ENCODE measurements at regions not wholly inside any gene's neighbourhood (a gene's known extent, or its start where the extent isn't known, plus 50 kb on each side); places are given as distances from the start of the nearest gene placed in this dataset.

DNA sequence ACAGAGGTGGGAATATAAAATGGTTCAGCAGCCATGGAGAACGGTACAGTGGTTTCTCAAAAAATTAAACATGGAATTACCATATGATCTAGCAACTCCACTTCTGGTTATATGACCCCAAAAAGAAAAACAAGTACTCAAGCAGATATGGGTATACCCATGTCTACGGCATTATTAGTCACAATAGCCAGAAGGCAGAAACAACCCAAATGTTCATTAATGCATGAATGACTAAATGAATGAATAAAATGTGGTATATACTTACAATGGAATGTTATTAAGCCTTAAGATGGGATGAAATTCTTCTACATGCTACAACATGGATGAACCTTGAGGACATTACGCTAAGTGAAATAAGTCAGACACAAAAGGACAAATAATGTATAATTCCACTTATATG, 141.3 kb upstream of the FOXN2 start:
- Histone ChIP-seq H3K4me1 (replicated peaks in 1 of 2; ENCODE audit: control insufficient read depth in 2 of 2, insufficient read depth in 2 of 2, low read length in 2 of 2) (peaks cover 0 to 6% of the 10 kb centered on the region in 2 experiments; a peak in 3 of 5 replicates), H4K20me1 (replicated peaks; ENCODE audit: control insufficient read depth, insufficient read depth, low read length) (no peaks in the 10 kb centered on the region), H3K9me3 (replicated peaks; ENCODE audit: control insufficient read depth, insufficient read depth, low read depth, low read length) (no peaks in the 10 kb centered on the region), H3K36me3 (ENCODE audit: control insufficient read depth, insufficient read depth, low read length) (no peaks in the 10 kb centered on the region), H3K79me2 (ENCODE audit: control insufficient read depth, insufficient read depth, low read length) (no peaks in the 10 kb centered on the region), H3K27ac (ENCODE audit: extremely low read depth, low read depth, low read length) (no peak overlapping the region), H3K27me3 (ENCODE audit: control insufficient read depth in 2 of 2, insufficient read depth in 2 of 2, low read length in 2 of 2) (no peaks in the 10 kb centered on the region), H2AFZ (ENCODE audit: low read depth, low read length) (no peak overlapping the region), H3K4me2 (ENCODE audit: insufficient read depth, low read length) (no peak overlapping the region), H3K9me1 (ENCODE audit: control insufficient read depth, insufficient read depth, low read length) (no peaks in the 10 kb centered on the region), H3K4me3 (no peak overlapping the region), H3K9ac (ENCODE audit: insufficient read depth in 1 of 2, low read depth in 2 of 2, low read length in 2 of 2) (no peak overlapping the region)
- in situ Hi-C loops (cut with MboI) (no loop called here), intact Hi-C loops (cut with micrococcal nuclease) (no loop called here)
- CTCF ChIA-PET (ENCODE audit: low intra/inter-chr PET ratio): no interaction called here
- FAIRE-seq (no peak), DNase-seq (ENCODE audit: extremely low read depth in 1 of 4, low spot score in 3 of 4) (no peak), ATAC-seq (no peak)
- BruUV-seq (replicated peaks): no TSS peak
- TF ChIP-seq RBM34 (IDR thresholded peaks at IDR 0.05; ENCODE audit: borderline replicate concordance, insufficient read depth, low read length) (no peak), SMARCC2 (IDR thresholded peaks at IDR 0.05; ENCODE audit: low read depth) (no peak), BDP1 (IDR thresholded peaks at IDR 0.05; ENCODE audit: insufficient read depth, insufficient read length) (no peak), TAF1 (IDR thresholded peaks at IDR 0.05; ENCODE audit: control insufficient read depth, extremely low read depth, insufficient read depth, low read length, severe bottlenecking) (no peak), MEF2D (tag; conservative IDR thresholded peaks at IDR 0.05; ENCODE audit: low read depth) (no peak), MAZ (CRISPR knock-in tag; conservative IDR thresholded peaks at IDR 0.05 in 1 of 2, IDR thresholded peaks at IDR 0.05 in 1 of 2) (no peak), ZNF212 (CRISPR knock-in tag; IDR thresholded peaks at IDR 0.05) (no peak), ZNF274 (IDR thresholded peaks at IDR 0.05; ENCODE audit: borderline replicate concordance, low read depth, low read length) (no peak), ELF2 (CRISPR knock-in tag; IDR thresholded peaks at IDR 0.05) (no peak), ZSCAN32 (CRISPR knock-in tag; IDR thresholded peaks at IDR 0.05) (no peak)
- TF ChIP-seq, protein P1, sequence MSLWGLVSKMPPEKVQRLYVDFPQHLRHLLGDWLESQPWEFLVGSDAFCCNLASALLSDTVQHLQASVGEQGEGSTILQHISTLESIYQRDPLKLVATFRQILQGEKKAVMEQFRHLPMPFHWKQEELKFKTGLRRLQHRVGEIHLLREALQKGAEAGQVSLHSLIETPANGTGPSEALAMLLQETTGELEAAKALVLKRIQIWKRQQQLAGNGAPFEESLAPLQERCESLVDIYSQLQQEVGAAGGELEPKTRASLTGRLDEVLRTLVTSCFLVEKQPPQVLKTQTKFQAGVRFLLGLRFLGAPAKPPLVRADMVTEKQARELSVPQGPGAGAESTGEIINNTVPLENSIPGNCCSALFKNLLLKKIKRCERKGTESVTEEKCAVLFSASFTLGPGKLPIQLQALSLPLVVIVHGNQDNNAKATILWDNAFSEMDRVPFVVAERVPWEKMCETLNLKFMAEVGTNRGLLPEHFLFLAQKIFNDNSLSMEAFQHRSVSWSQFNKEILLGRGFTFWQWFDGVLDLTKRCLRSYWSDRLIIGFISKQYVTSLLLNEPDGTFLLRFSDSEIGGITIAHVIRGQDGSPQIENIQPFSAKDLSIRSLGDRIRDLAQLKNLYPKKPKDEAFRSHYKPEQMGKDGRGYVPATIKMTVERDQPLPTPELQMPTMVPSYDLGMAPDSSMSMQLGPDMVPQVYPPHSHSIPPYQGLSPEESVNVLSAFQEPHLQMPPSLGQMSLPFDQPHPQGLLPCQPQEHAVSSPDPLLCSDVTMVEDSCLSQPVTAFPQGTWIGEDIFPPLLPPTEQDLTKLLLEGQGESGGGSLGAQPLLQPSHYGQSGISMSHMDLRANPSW (CRISPR knock-in tag; IDR thresholded peaks at IDR 0.05): no peak
- TF ChIP-seq, protein P2, sequence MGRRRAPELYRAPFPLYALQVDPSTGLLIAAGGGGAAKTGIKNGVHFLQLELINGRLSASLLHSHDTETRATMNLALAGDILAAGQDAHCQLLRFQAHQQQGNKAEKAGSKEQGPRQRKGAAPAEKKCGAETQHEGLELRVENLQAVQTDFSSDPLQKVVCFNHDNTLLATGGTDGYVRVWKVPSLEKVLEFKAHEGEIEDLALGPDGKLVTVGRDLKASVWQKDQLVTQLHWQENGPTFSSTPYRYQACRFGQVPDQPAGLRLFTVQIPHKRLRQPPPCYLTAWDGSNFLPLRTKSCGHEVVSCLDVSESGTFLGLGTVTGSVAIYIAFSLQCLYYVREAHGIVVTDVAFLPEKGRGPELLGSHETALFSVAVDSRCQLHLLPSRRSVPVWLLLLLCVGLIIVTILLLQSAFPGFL (CRISPR knock-in tag; IDR thresholded peaks at IDR 0.05): no peak
- TF ChIP-seq, protein P3, sequence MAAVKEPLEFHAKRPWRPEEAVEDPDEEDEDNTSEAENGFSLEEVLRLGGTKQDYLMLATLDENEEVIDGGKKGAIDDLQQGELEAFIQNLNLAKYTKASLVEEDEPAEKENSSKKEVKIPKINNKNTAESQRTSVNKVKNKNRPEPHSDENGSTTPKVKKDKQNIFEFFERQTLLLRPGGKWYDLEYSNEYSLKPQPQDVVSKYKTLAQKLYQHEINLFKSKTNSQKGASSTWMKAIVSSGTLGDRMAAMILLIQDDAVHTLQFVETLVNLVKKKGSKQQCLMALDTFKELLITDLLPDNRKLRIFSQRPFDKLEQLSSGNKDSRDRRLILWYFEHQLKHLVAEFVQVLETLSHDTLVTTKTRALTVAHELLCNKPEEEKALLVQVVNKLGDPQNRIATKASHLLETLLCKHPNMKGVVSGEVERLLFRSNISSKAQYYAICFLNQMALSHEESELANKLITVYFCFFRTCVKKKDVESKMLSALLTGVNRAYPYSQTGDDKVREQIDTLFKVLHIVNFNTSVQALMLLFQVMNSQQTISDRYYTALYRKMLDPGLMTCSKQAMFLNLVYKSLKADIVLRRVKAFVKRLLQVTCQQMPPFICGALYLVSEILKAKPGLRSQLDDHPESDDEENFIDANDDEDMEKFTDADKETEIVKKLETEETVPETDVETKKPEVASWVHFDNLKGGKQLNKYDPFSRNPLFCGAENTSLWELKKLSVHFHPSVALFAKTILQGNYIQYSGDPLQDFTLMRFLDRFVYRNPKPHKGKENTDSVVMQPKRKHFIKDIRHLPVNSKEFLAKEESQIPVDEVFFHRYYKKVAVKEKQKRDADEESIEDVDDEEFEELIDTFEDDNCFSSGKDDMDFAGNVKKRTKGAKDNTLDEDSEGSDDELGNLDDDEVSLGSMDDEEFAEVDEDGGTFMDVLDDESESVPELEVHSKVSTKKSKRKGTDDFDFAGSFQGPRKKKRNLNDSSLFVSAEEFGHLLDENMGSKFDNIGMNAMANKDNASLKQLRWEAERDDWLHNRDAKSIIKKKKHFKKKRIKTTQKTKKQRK (IDR thresholded peaks at IDR 0.05; ENCODE audit: borderline replicate concordance, low read depth, low read length): no peak
- POLR2A ChIA-PET: no interaction called here
- 70% methylated on average over 3 of the region's 3 CpGs for WGBS (ENCODE audit: insufficient coverage, low coverage, missing lambda C conversion rate)

Data from K562 (cell line).